GM10266 (cell line): ENCODE measurements at regions not wholly inside any gene's neighbourhood (a gene's known extent, or its start where the extent isn't known, plus 50 kb on each side); places are given as distances from the start of the nearest gene placed in this dataset.

Source experiments
- DNase-seq: peaks from one replicate; pipeline ENCODE4 v3.0.0; 2012; ENCODE audit errors: extremely low spot score
- CTCF ChIP-seq: IDR thresholded peaks from 2 replicates; pipeline ENCODE4 v1.5.1; 2012; ENCODE audit warnings: mild to moderate bottlenecking, low read depth; ENCODE audit not compliant: control insufficient read depth, insufficient read depth; ENCODE audit errors: missing control alignments

- no peak for TF ChIP-seq CTCF
- DNase-seq: no peak
These were observed 1308.9 kb downstream of the TBC1D22A start for GRCh38 chr22:48071305-48071704.

DNA sequence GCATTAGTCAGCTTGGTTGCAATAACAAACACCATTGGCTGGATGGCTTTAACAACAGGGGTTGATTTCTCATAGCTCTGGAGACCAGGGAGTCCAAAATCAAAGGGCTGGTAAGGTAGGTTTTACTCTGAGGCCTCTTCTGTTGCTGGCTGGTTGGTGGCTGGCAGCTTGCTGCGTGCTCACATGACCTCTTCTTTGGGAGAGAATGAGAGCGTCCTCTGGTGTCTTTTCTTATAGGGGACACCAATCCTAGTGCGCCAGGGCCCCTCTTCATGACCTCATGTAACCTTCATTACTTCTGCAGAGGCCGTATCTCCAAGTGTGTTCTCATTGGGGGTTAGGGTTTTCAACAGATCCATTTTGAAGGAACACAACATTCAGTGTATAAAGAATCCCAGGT, 1308.3 kb downstream of the TBC1D22A start:
- DNase-seq: no peak

DNA sequence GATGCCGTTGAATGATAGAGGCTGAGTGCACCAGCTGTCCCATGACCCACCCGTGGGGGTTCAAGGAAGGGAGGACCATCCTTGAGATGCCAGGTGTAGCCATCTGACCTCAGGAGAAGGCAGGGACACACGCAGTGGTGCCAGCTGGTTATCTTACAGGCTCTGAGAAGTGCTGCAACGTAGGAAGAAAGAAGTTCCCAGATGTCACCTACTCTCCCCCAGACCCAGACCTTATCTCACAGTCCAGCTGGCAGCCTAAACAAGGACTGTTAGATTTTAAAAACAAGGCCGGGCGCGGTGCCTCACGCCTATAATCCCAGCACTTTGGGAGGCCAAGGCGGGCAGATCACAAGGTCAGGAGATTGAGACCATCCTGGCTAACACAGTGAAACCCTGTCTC, 1307.6 kb downstream of the TBC1D22A start:
- TF ChIP-seq CTCF: no peak
- DNase-seq: no peak

More for the DNA sequence above, 1308.3 kb downstream of the TBC1D22A start:
- TF ChIP-seq CTCF: no peak

DNA sequence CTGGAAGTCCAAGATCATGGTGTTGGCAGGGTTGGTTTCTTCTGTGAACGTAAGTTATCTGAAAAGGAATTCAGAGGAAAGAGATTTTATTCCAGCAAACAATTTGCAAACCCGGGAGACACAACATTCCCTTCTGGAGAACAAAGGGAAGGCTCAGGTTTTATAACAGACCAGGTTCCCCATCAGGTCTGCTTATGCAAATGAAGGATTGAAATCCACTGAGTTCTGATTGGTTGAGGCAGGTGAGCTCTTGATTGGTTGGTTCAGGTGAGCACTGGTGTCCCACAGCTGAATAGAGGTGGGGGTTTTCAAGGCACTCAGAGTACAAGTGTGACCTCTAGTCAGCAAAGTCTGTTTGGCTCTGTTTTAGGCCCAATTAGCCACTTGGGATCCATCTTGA, 1306.8 kb downstream of the TBC1D22A start:
- DNase-seq: no peak

DNA sequence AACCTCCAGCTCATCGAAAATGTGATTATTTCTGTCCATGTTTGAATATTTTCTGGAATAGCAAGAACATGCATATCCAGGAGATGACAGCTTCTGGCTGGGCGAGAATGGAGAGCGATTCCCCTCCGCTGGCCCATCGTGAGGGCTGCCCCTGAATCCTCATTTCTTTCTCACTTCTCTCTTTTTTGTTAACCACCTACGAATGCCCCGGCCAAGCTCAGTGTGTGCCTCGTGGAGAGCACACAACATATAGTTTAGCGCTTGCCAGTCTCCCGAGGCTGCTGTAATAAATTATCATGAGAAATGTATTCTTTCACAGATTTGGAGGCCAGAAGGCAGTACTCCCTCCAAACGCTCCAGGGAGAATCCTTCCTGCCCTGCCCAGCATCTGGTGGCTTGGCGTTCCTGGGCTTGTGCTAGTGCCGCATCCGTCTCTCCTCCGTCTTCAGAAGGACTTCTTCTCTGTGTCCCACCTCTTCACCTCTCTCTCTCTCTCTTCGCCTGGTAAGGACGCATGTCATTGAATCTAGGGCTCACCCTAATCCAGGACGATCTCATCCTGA, 1306.0 kb downstream of the TBC1D22A start:
- TF ChIP-seq CTCF: no peak
- no peak for DNase-seq

More for the DNA sequence above, 1306.8 kb downstream of the TBC1D22A start:
- no peak for TF ChIP-seq CTCF

GRCh38 chr22:48065892-48066291, 1303.4 kb downstream of the TBC1D22A start:
- DNase-seq: no peak

More at GRCh38 chr22:48065892-48066291, 1303.4 kb downstream of the TBC1D22A start:
- TF ChIP-seq CTCF: no peak
